ENCODE measurements at regions not wholly inside any gene's neighbourhood (a gene's known extent, or its start where the extent isn't known, plus 50 kb on each side); places are given as distances from the start of the nearest gene placed in this dataset.
A peak's percentile ranks its signal among the peaks of the same experiment; 100 is the strongest.

DNA sequence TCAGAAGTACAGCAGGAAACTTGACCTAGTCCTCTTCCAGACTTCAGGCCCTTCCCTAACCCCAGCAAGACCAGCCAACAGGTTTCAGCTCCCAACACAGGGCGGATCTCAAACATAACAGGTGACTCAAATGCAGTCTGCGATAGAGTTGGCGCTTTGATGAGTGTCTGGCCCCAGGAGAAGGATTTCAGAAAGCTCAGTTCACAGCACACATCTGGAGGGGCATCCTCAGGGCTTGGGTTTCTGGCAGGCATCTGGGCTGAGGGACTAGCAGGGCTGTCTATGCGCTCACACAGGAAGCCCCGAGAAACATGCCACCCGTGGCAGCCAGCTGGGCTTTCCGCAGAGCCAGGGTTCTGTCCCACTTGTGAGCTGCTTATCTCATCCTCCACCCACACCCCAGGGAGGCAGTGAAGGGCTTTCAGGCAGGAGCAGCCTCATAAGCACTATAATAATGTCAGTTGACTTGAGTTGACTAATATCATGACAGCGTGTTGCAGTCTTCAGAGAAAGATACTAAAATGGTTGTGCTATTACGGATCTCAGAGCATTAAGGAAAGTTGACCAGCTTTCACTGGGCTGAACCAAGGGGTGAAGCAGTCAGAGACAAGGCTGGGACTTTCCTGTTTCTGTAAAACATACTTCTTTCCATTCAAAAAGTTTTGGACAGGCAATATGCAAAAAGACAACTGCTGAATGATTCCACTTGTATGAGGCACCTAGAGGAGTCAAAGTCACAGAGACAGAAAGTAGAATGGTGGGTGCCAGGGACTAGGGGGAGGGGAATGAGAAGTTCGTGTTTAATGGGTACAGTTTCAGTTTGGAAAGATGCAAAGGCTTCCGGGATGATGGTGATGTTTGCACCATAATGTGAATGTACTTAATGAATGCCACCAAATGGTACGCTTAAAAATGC lies 233.0 kb upstream of the IRF2BP2 start (continued):
- TF ChIP-seq, protein P1, sequence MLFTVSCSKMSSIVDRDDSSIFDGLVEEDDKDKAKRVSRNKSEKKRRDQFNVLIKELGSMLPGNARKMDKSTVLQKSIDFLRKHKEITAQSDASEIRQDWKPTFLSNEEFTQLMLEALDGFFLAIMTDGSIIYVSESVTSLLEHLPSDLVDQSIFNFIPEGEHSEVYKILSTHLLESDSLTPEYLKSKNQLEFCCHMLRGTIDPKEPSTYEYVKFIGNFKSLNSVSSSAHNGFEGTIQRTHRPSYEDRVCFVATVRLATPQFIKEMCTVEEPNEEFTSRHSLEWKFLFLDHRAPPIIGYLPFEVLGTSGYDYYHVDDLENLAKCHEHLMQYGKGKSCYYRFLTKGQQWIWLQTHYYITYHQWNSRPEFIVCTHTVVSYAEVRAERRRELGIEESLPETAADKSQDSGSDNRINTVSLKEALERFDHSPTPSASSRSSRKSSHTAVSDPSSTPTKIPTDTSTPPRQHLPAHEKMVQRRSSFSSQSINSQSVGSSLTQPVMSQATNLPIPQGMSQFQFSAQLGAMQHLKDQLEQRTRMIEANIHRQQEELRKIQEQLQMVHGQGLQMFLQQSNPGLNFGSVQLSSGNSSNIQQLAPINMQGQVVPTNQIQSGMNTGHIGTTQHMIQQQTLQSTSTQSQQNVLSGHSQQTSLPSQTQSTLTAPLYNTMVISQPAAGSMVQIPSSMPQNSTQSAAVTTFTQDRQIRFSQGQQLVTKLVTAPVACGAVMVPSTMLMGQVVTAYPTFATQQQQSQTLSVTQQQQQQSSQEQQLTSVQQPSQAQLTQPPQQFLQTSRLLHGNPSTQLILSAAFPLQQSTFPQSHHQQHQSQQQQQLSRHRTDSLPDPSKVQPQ (CRISPR knock-in tag; IDR thresholded peaks at IDR 0.05; ENCODE audit: borderline replicate concordance), result no peak
- TF ChIP-seq ARID1B (IDR thresholded peaks at IDR 0.05), result peak; percentile 71
- no peak for TF ChIP-seq POLR2B (IDR thresholded peaks at IDR 0.05; ENCODE audit: low read depth, partially characterized antibody)
- TF ChIP-seq, protein P2, sequence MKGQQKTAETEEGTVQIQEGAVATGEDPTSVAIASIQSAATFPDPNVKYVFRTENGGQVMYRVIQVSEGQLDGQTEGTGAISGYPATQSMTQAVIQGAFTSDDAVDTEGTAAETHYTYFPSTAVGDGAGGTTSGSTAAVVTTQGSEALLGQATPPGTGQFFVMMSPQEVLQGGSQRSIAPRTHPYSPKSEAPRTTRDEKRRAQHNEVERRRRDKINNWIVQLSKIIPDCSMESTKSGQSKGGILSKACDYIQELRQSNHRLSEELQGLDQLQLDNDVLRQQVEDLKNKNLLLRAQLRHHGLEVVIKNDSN (CRISPR knock-in tag; IDR thresholded peaks at IDR 0.05), result no peak
- TF ChIP-seq, protein P3, sequence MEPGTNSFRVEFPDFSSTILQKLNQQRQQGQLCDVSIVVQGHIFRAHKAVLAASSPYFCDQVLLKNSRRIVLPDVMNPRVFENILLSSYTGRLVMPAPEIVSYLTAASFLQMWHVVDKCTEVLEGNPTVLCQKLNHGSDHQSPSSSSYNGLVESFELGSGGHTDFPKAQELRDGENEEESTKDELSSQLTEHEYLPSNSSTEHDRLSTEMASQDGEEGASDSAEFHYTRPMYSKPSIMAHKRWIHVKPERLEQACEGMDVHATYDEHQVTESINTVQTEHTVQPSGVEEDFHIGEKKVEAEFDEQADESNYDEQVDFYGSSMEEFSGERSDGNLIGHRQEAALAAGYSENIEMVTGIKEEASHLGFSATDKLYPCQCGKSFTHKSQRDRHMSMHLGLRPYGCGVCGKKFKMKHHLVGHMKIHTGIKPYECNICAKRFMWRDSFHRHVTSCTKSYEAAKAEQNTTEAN (CRISPR knock-in tag; IDR thresholded peaks at IDR 0.05), result peak; percentile 65; the same call in 1 of the 2 replicates
- TF ChIP-seq EHMT2 (IDR thresholded peaks at IDR 0.05), result 0 out of 2 replicates have a peak, but pooled peaks have one; percentile 31
- no peak for TF ChIP-seq CHCHD3 (CRISPR knock-in tag; IDR thresholded peaks at IDR 0.05)
- no peak for TF ChIP-seq SMAD2 (IDR thresholded peaks at IDR 0.05; ENCODE audit: low read depth, low read length)
- TF ChIP-seq RUNX1 (IDR thresholded peaks at IDR 0.05; ENCODE audit: low read depth), result no peak
- no peak for TF ChIP-seq ZNF830 (CRISPR knock-in tag; IDR thresholded peaks at IDR 0.05)
- TF ChIP-seq, protein P4, sequence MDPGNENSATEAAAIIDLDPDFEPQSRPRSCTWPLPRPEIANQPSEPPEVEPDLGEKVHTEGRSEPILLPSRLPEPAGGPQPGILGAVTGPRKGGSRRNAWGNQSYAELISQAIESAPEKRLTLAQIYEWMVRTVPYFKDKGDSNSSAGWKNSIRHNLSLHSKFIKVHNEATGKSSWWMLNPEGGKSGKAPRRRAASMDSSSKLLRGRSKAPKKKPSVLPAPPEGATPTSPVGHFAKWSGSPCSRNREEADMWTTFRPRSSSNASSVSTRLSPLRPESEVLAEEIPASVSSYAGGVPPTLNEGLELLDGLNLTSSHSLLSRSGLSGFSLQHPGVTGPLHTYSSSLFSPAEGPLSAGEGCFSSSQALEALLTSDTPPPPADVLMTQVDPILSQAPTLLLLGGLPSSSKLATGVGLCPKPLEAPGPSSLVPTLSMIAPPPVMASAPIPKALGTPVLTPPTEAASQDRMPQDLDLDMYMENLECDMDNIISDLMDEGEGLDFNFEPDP (CRISPR knock-in tag; IDR thresholded peaks at IDR 0.05), result no peak
- peak; percentile 32; the same call in 1 of the 2 replicates for TF ChIP-seq TCF3 (CRISPR knock-in tag; IDR thresholded peaks at IDR 0.05)
- TF ChIP-seq RCOR1 (IDR thresholded peaks at IDR 0.05; ENCODE audit: borderline replicate concordance in 1 of 2, low read depth in 2 of 2, low read length in 2 of 2), result peak in 1 of 2 experiments; percentile 19; a peak in 1 of 4 replicates
- TF ChIP-seq JUND (IDR thresholded peaks at IDR 0.05; ENCODE audit: borderline replicate concordance, low read depth, low read length), result peak; percentile 48; the same call in 1 of the 2 replicates
- peak; percentile 31; the same call in 1 of the 3 replicates for TF ChIP-seq JUND (tag; IDR thresholded peaks at IDR 0.05; ENCODE audit: borderline replicate concordance, low read depth, low read length)
- TF ChIP-seq MYNN (IDR thresholded peaks at IDR 0.05), result peak; percentile 66; the same call in 1 of the 2 replicates
- no peak for TF ChIP-seq MYNN (CRISPR knock-in tag; IDR thresholded peaks at IDR 0.05)
- TF ChIP-seq NFE2 (IDR thresholded peaks at IDR 0.05; ENCODE audit: low read depth), result peak; percentile 13; the same call in 1 of the 2 replicates
- TF ChIP-seq KDM1A (IDR thresholded peaks at IDR 0.05), result 0 out of 4 replicates have a peak, but pooled peaks of 1 of the 2 experiments have one; percentile 6
- TF ChIP-seq, protein P5, sequence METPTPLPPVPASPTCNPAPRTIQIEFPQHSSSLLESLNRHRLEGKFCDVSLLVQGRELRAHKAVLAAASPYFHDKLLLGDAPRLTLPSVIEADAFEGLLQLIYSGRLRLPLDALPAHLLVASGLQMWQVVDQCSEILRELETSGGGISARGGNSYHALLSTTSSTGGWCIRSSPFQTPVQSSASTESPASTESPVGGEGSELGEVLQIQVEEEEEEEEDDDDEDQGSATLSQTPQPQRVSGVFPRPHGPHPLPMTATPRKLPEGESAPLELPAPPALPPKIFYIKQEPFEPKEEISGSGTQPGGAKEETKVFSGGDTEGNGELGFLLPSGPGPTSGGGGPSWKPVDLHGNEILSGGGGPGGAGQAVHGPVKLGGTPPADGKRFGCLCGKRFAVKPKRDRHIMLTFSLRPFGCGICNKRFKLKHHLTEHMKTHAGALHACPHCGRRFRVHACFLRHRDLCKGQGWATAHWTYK (CRISPR knock-in tag; IDR thresholded peaks at IDR 0.05), result peak; percentile 68; the same call in 1 of the 2 replicates
- TF ChIP-seq WHSC1 (IDR thresholded peaks at IDR 0.05; ENCODE audit: low read length), result no peak

Data from K562 (cell line).